ENCODE measurements at regions not wholly inside any gene's neighbourhood (a gene's known extent, or its start where the extent isn't known, plus 50 kb on each side); places are given as distances from the start of the nearest gene placed in this dataset.

- H3K36me3 ChIP-seq (ENCODE audit: control insufficient read depth in 2 of 2, extremely low read depth in 1 of 2, insufficient read depth in 1 of 2, low read length in 1 of 2), result no peaks in the 10 kb centered on the region
These were observed 1096.9 kb upstream of the NUDT12 start for GRCh38 chr5:104659497-104659896.

GRCh38 chr5:104652271-104652861 is 1089.8 kb upstream of the NUDT12 start:
- WGBS (ENCODE audit: insufficient coverage), result 43% methylated on average over 2 of the region's 5 CpGs
- H3K36me3 Mint-ChIP-seq, result no peaks in the 10 kb centered on the region
- peaks cover 14 to 25% (median 18%) of the 10 kb centered on the region in 3 donors for H3K9me3 Mint-ChIP-seq
- no peaks in the 10 kb centered on the region for H3K27me3 ChIP-seq (replicated peaks in 1 of 2; ENCODE audit: control insufficient read depth in 2 of 2, extremely low read depth in 1 of 2, insufficient read depth in 2 of 2, low read length in 1 of 2)
- ChIA-PET POLR2A (no interaction called here), CTCF (no interaction called here)
- no peaks in the 10 kb centered on the region for H3K4me1 ChIP-seq (ENCODE audit: control insufficient read depth in 1 of 2, extremely low read depth in 1 of 2, insufficient read depth in 2 of 2, low read length in 2 of 2)
- no peak for ATAC-seq (replicated peaks in 1 of 4)
- DNase-seq, result no peak
- no peak overlapping the region for H3K4me3 Mint-ChIP-seq
- H3K4me1 Mint-ChIP-seq, result no peaks in the 10 kb centered on the region
- H3K4me3 ChIP-seq (ENCODE audit: control insufficient read depth in 1 of 2, extremely low read depth in 1 of 2, low read length in 1 of 2), result no peak overlapping the region
- no peak overlapping the region for H3K27ac Mint-ChIP-seq
- no peaks in the 10 kb centered on the region for H3K27me3 Mint-ChIP-seq
- no peak overlapping the region for H3K27ac ChIP-seq (ENCODE audit: low read length)
- no peaks in the 10 kb centered on the region for H3K9me3 ChIP-seq
- no peaks in the 10 kb centered on the region for H3K36me3 ChIP-seq (ENCODE audit: control insufficient read depth in 2 of 2, extremely low read depth in 1 of 2, insufficient read depth in 1 of 2, low read length in 1 of 2)

More at GRCh38 chr5:104659497-104659896, 1096.9 kb upstream of the NUDT12 start:
- H3K27ac Mint-ChIP-seq, result no peak overlapping the region
- H3K36me3 Mint-ChIP-seq, result no peaks in the 10 kb centered on the region
- no peak for DNase-seq
- Histone ChIP-seq H3K27me3 (replicated peaks in 1 of 2; ENCODE audit: control insufficient read depth in 2 of 2, extremely low read depth in 1 of 2, insufficient read depth in 2 of 2, low read length in 1 of 2) (no peaks in the 10 kb centered on the region), H3K9me3 (no peaks in the 10 kb centered on the region), H3K27ac (ENCODE audit: low read length) (no peak overlapping the region), H3K4me3 (ENCODE audit: control insufficient read depth in 1 of 2, extremely low read depth in 1 of 2, low read length in 1 of 2) (no peak overlapping the region), H3K4me1 (ENCODE audit: control insufficient read depth in 1 of 2, extremely low read depth in 1 of 2, insufficient read depth in 2 of 2, low read length in 2 of 2) (no peaks in the 10 kb centered on the region)
- H3K4me3 Mint-ChIP-seq, result no peak overlapping the region
- H3K27me3 Mint-ChIP-seq, result no peaks in the 10 kb centered on the region
- ATAC-seq (replicated peaks in 1 of 4), result no peak
- WGBS (ENCODE audit: insufficient coverage), result no CpG with 5 or more reads among the region's 1 CpG
- H3K9me3 Mint-ChIP-seq, result peaks cover 17 to 31% (median 17%) of the 10 kb centered on the region in 3 donors
- ChIA-PET CTCF (no interaction called here), POLR2A (no interaction called here)
- H3K4me1 Mint-ChIP-seq, result no peaks in the 10 kb centered on the region

- WGBS (ENCODE audit: insufficient coverage), result no CpG with 5 or more reads among the region's 3 CpGs
These were observed 1087.9 kb upstream of the NUDT12 start for GRCh38 chr5:104650313-104651055.

GRCh38 chr5:104646416-104646815 is 1083.8 kb upstream of the NUDT12 start:
- no peaks in the 10 kb centered on the region for H3K27me3 Mint-ChIP-seq
- no peaks in the 10 kb centered on the region for H3K4me1 ChIP-seq (ENCODE audit: control insufficient read depth in 1 of 2, extremely low read depth in 1 of 2, insufficient read depth in 2 of 2, low read length in 2 of 2)
- H3K4me3 Mint-ChIP-seq, result no peak overlapping the region
- WGBS (ENCODE audit: insufficient coverage), result 100% methylated on average over 1 of the region's 3 CpGs
- no peak overlapping the region for H3K27ac Mint-ChIP-seq
- no peaks in the 10 kb centered on the region for H3K36me3 ChIP-seq (ENCODE audit: control insufficient read depth in 2 of 2, extremely low read depth in 1 of 2, insufficient read depth in 1 of 2, low read length in 1 of 2)
- peaks cover 3 to 17% (median 6%) of the 10 kb centered on the region in 3 donors for H3K9me3 Mint-ChIP-seq
- no peaks in the 10 kb centered on the region for H3K27me3 ChIP-seq (replicated peaks in 1 of 2; ENCODE audit: control insufficient read depth in 2 of 2, extremely low read depth in 1 of 2, insufficient read depth in 2 of 2, low read length in 1 of 2)
- no peak overlapping the region for H3K27ac ChIP-seq (ENCODE audit: low read length)
- H3K9me3 ChIP-seq, result no peaks in the 10 kb centered on the region
- ChIA-PET CTCF (no interaction called here), POLR2A (no interaction called here)
- DNase-seq, result no peak
- no peak for ATAC-seq (replicated peaks in 1 of 4)
- no peaks in the 10 kb centered on the region for H3K36me3 Mint-ChIP-seq
- H3K4me1 Mint-ChIP-seq, result no peaks in the 10 kb centered on the region
- H3K4me3 ChIP-seq (ENCODE audit: control insufficient read depth in 1 of 2, extremely low read depth in 1 of 2, low read length in 1 of 2), result no peak overlapping the region

More at GRCh38 chr5:104650313-104651055, 1087.9 kb upstream of the NUDT12 start:
- Mint-ChIP-seq H3K27ac (no peak overlapping the region), H3K4me3 (no peak overlapping the region), H3K9me3 (peaks cover 5 to 14% (median 10%) of the 10 kb centered on the region in 3 donors), H3K36me3 (no peaks in the 10 kb centered on the region), H3K27me3 (no peaks in the 10 kb centered on the region), H3K4me1 (no peaks in the 10 kb centered on the region)
- Histone ChIP-seq H3K4me3 (ENCODE audit: control insufficient read depth in 1 of 2, extremely low read depth in 1 of 2, low read length in 1 of 2) (no peak overlapping the region), H3K9me3 (no peaks in the 10 kb centered on the region), H3K36me3 (ENCODE audit: control insufficient read depth in 2 of 2, extremely low read depth in 1 of 2, insufficient read depth in 1 of 2, low read length in 1 of 2) (no peaks in the 10 kb centered on the region), H3K27ac (ENCODE audit: low read length) (no peak overlapping the region), H3K27me3 (replicated peaks in 1 of 2; ENCODE audit: control insufficient read depth in 2 of 2, extremely low read depth in 1 of 2, insufficient read depth in 2 of 2, low read length in 1 of 2) (no peaks in the 10 kb centered on the region), H3K4me1 (ENCODE audit: control insufficient read depth in 1 of 2, extremely low read depth in 1 of 2, insufficient read depth in 2 of 2, low read length in 2 of 2) (no peaks in the 10 kb centered on the region)
- no peak for ATAC-seq (replicated peaks in 1 of 4)
- DNase-seq, result no peak
- POLR2A ChIA-PET, result no interaction called here
- CTCF ChIA-PET, result no interaction called here

- ATAC-seq (replicated peaks in 1 of 4) (no peak), DNase-seq (no peak)
- Mint-ChIP-seq H3K36me3 (no peaks in the 10 kb centered on the region), H3K9me3 (peaks cover 3 to 17% (median 6%) of the 10 kb centered on the region in 3 donors), H3K27me3 (no peaks in the 10 kb centered on the region), H3K4me3 (no peak overlapping the region), H3K4me1 (no peaks in the 10 kb centered on the region), H3K27ac (no peak overlapping the region)
- Histone ChIP-seq H3K9me3 (no peaks in the 10 kb centered on the region), H3K27ac (ENCODE audit: low read length) (no peak overlapping the region), H3K27me3 (replicated peaks in 1 of 2; ENCODE audit: control insufficient read depth in 2 of 2, extremely low read depth in 1 of 2, insufficient read depth in 2 of 2, low read length in 1 of 2) (no peaks in the 10 kb centered on the region), H3K4me3 (ENCODE audit: control insufficient read depth in 1 of 2, extremely low read depth in 1 of 2, low read length in 1 of 2) (no peak overlapping the region), H3K36me3 (ENCODE audit: control insufficient read depth in 2 of 2, extremely low read depth in 1 of 2, insufficient read depth in 1 of 2, low read length in 1 of 2) (no peaks in the 10 kb centered on the region), H3K4me1 (ENCODE audit: control insufficient read depth in 1 of 2, extremely low read depth in 1 of 2, insufficient read depth in 2 of 2, low read length in 2 of 2) (no peaks in the 10 kb centered on the region)
- ChIA-PET POLR2A (interaction anchor here in 1 of 2 donors (0.5 kb wide), 1 partner anchor 11 kb away, joined by 3 read pairs; no protein-coding TSS in a partner anchor), CTCF (no interaction called here)
- no CpG with 5 or more reads among the region's 3 CpGs for WGBS (ENCODE audit: insufficient coverage)
These were observed 1080.7 kb upstream of the NUDT12 start for GRCh38 chr5:104643320-104643719.

- Histone ChIP-seq H3K4me1 (ENCODE audit: control insufficient read depth in 1 of 2, extremely low read depth in 1 of 2, insufficient read depth in 2 of 2, low read length in 2 of 2) (no peaks in the 10 kb centered on the region), H3K36me3 (ENCODE audit: control insufficient read depth in 2 of 2, extremely low read depth in 1 of 2, insufficient read depth in 1 of 2, low read length in 1 of 2) (no peaks in the 10 kb centered on the region), H3K4me3 (ENCODE audit: control insufficient read depth in 1 of 2, extremely low read depth in 1 of 2, low read length in 1 of 2) (no peak overlapping the region), H3K9me3 (no peaks in the 10 kb centered on the region), H3K27me3 (replicated peaks in 1 of 2; ENCODE audit: control insufficient read depth in 2 of 2, extremely low read depth in 1 of 2, insufficient read depth in 2 of 2, low read length in 1 of 2) (no peaks in the 10 kb centered on the region), H3K27ac (ENCODE audit: low read length) (no peak overlapping the region)
- ChIA-PET POLR2A (interaction anchor here in 1 of 2 donors (0.6 kb wide), 1 partner anchor 10 kb away, joined by 4 read pairs; no protein-coding TSS in a partner anchor), CTCF (no interaction called here)
- no peak overlapping the region for H3K27ac Mint-ChIP-seq
- no peaks in the 10 kb centered on the region for H3K27me3 Mint-ChIP-seq
- H3K4me1 Mint-ChIP-seq, result no peaks in the 10 kb centered on the region
- H3K4me3 Mint-ChIP-seq, result no peak overlapping the region
- ATAC-seq (replicated peaks in 1 of 4) (no peak), DNase-seq (no peak)
- WGBS (ENCODE audit: insufficient coverage), result no CpG with 5 or more reads among the region's 3 CpGs
- no peaks in the 10 kb centered on the region for H3K36me3 Mint-ChIP-seq
- H3K9me3 Mint-ChIP-seq, result peaks cover 3 to 6% (median 3%) of the 10 kb centered on the region in 3 donors
These were observed 1072.6 kb upstream of the NUDT12 start for GRCh38 chr5:104635227-104635626.

Measured in T-cell (primary cell).